Activated naive CD4-positive, alpha-beta T cell treated with anti-CD3 and anti-CD28 coated beads, Interleukin-2, amount 50 U/mL, for 24 hours (primary cell): ENCODE measurements at regions not wholly inside any gene's neighbourhood (a gene's known extent, or its start where the extent isn't known, plus 50 kb on each side); places are given as distances from the start of the nearest gene placed in this dataset.

ENCODE experiments used
- H3K27ac Mint-ChIP-seq: one replicate; pipeline ENCODE4 v1.8.0; 2021; ENCODE audit warnings: mild to moderate bottlenecking, mixed read lengths
- H3K27me3 Mint-ChIP-seq: one replicate; pipeline ENCODE4 v1.8.0; 2021; ENCODE audit warnings: mixed read lengths
- H3K36me3 Mint-ChIP-seq: one replicate; pipeline ENCODE4 v1.8.0; 2021; ENCODE audit warnings: mixed read lengths
- H3K4me1 Mint-ChIP-seq: one replicate; pipeline ENCODE4 v1.8.0; 2021; ENCODE audit warnings: mixed read lengths
- H3K4me3 Mint-ChIP-seq: one replicate; pipeline ENCODE4 v1.8.0; 2021; ENCODE audit warnings: mild to moderate bottlenecking, mixed read lengths
- H3K9me3 Mint-ChIP-seq: one replicate; pipeline ENCODE4 v1.8.0; 2021; ENCODE audit warnings: mixed read lengths

DNA sequence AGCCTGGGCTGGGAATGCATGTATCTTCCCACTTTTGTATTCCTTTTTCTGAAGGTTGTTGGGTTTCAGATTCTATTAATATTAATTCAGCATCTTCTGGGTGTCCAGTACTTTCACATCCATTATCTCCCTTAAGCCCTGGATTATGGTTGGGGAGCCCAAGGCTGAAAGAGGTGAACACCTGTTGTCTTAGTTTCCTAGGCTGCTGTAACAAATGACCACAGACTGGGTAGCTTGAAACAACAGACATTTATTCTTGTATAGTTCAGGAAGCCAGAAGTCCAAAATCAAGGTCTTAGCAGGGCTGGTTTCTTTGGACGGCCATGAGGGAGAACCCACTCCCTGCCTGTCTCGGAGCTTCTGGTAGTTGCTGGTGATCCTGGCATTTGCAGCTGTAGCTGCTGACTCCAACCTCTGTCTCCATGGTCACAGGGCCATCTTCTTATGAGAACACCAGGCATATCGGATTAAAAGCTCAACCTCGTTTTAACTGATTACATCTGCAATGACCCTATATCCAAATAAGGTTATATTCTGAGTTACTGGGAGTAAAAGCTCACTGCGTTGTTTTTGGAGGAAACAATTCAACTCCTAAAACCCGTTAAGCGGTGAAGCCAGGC, 68.2 kb upstream of the CLMN start:
- Mint-ChIP-seq H3K4me3 (no peak overlapping the region), H3K27me3 (peaks cover 7% of the 10 kb centered on the region)

DNA sequence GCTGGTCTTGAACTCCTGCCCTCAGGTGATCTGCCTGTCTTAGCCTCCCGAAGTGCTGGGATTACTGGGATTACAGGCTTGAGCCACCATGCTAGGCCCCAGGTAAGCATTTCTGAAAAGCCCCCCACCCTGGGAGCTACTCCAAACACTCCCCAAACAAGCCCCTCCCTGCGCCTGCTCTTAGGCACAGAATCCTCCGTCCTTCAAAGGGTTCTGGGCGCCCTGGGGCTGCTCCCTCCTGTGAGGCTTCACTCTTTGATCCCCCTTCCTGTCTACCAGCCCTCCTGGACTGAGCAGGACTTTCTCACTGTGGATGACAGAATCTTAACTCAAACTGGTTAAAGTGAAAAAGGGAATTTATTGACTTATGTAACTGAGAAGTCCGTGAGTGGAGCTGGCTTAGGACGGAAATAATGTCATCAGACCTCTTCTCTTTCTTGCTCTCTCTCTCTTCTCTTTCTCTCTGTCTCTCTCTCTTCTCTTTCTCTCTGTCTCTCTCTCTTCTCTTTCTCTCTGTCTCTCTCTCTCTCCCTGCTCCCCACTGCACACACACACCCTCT, 66.9 kb upstream of the CLMN start:
- Mint-ChIP-seq H3K4me1 (no peaks in the 10 kb centered on the region), H3K27me3 (peaks cover 7% of the 10 kb centered on the region), H3K27ac (no peak overlapping the region)

More for the DNA sequence above, 68.2 kb upstream of the CLMN start:
- Mint-ChIP-seq H3K27ac (no peak overlapping the region), H3K9me3 (no peaks in the 10 kb centered on the region), H3K4me1 (no peaks in the 10 kb centered on the region), H3K36me3 (no peaks in the 10 kb centered on the region)

DNA sequence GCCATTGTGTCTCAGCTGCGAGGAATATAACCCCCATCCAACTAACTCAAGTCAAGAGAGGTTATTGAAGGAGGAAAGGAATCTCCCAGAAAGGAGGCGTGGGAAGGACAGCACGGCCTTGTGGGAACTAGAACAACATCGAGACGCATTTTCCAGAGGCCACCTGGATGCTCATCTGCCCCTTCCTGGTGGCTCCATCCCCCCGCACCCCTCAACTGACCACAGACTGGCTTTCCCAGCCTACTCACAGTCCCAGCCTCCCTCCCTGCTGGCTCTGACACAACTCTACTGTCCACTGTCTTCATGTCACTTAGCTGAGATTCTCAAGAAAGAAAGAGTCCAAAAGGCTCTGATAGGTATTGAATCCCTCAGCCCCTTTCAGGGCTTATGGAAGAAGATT, 66.0 kb upstream of the CLMN start:
- Mint-ChIP-seq H3K9me3 (no peaks in the 10 kb centered on the region), H3K27ac (no peak overlapping the region), H3K4me1 (no peaks in the 10 kb centered on the region), H3K4me3 (no peak overlapping the region), H3K27me3 (peaks cover 7% of the 10 kb centered on the region), H3K36me3 (no peaks in the 10 kb centered on the region)

More for the DNA sequence above, 66.9 kb upstream of the CLMN start:
- H3K36me3 Mint-ChIP-seq: no peaks in the 10 kb centered on the region
- H3K4me3 Mint-ChIP-seq: no peak overlapping the region
- no peaks in the 10 kb centered on the region for H3K9me3 Mint-ChIP-seq

DNA sequence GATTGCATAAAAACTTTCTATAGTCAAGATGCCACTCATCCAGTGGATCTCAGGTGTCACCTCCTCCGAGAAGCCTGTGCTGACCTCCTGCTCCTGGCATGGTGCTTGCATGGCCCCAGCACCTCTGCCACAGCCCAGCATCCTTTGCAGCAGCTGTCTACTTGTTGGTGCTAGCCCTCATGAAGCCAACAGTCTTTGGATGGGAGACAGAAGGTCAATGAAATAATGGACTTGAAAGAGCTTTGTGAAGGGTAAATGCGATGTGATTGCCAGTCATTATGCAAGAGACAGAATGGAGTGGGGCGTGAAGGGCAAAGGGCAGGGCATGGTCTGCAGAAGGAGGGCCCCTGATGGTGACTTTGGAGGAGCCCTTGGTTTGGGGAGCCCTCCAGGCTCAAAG, 63.0 kb upstream of the CLMN start:
- Mint-ChIP-seq H3K36me3 (peaks cover 2% of the 10 kb centered on the region), H3K4me3 (no peak overlapping the region), H3K27ac (no peak overlapping the region), H3K27me3 (peaks cover 9% of the 10 kb centered on the region), H3K9me3 (peaks cover 13% of the 10 kb centered on the region), H3K4me1 (no peaks in the 10 kb centered on the region)

DNA sequence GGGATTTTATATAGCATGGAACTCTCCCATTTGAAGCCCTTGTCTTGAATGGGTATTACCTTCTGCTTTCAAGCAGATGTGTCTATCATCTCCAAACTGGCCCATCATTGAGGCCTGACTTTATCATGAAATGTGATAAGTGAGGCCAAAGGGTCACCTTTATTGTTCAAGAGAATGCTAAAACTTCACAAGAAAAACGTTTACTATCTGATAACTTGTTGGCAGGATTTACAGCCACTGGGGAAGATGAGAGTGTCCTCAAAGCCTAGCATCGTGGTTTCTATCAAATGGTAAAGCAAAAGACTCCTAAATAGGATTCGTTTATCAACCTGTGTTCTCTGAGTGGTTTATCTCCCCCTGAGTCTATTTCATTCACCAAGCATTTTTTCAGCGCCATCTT, 62.0 kb upstream of the CLMN start:
- Mint-ChIP-seq H3K4me3 (no peak overlapping the region), H3K27me3 (peaks cover 9% of the 10 kb centered on the region), H3K36me3 (peaks cover 2% of the 10 kb centered on the region), H3K4me1 (no peaks in the 10 kb centered on the region), H3K9me3 (peaks cover 13% of the 10 kb centered on the region), H3K27ac (no peak overlapping the region)

DNA sequence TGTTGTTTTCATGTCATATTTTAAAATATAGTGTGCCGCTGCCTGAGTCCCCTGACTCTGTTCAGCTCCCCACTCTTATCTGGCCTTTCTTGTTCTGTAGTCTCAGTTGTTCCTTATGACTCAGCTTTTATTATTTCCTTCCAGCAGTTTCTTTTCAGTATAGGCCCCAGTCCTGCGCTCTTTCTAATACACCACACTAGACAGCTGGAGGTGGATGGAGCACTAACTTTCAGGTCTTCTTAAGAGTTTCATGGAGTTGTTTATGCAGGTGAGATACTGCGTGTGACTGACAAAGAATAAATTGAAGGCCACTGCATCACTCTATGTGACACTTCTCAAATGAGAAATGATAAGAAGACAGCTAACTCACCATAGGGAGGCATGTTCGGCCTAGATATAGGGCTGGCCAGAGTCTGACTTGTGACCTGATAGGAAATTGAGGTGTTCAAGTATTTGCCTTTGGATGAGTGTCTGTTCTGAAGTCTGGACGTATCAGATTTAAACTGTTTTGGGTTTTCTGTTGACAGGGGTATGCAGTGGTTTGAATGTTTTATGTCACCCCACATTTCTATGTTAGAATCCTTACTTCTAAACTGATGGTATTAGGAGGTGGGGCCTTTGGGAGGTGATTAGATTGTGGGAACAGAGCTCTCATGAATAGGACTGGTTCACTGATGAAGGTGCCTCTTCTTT, 60.8 kb upstream of the CLMN start:
- H3K27me3 Mint-ChIP-seq: peaks cover 12% of the 10 kb centered on the region
- H3K9me3 Mint-ChIP-seq: peaks cover 13% of the 10 kb centered on the region
- no peak overlapping the region for H3K4me3 Mint-ChIP-seq
- H3K36me3 Mint-ChIP-seq: peaks cover 2% of the 10 kb centered on the region
- H3K27ac Mint-ChIP-seq: no peak overlapping the region
- H3K4me1 Mint-ChIP-seq: no peaks in the 10 kb centered on the region

DNA sequence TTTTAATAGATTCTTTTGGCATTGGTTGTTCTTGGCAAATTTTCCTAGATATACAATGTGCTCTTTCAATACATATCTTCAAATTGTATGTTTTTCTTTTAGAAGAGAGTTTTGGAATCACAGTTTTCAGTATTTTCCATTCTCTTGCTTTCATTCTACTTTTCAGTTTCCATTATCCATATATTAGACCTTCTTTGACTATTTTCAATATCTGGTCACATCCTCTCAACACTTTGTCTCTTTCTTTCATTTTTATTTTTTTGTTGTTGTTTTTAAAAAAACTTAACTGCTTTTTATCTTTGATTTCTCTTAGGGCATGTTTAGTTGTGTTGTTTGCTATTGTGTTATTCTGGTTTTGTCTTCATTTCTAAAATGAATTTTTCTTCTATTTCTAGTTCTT, 59.9 kb upstream of the CLMN start:
- H3K27ac Mint-ChIP-seq: peak overlapping the region; percentile 30
- H3K4me3 Mint-ChIP-seq: no peak overlapping the region
- H3K36me3 Mint-ChIP-seq: peaks cover 2% of the 10 kb centered on the region
- peaks cover 13% of the 10 kb centered on the region for H3K9me3 Mint-ChIP-seq
- no peaks in the 10 kb centered on the region for H3K4me1 Mint-ChIP-seq
- H3K27me3 Mint-ChIP-seq: peaks cover 12% of the 10 kb centered on the region

DNA sequence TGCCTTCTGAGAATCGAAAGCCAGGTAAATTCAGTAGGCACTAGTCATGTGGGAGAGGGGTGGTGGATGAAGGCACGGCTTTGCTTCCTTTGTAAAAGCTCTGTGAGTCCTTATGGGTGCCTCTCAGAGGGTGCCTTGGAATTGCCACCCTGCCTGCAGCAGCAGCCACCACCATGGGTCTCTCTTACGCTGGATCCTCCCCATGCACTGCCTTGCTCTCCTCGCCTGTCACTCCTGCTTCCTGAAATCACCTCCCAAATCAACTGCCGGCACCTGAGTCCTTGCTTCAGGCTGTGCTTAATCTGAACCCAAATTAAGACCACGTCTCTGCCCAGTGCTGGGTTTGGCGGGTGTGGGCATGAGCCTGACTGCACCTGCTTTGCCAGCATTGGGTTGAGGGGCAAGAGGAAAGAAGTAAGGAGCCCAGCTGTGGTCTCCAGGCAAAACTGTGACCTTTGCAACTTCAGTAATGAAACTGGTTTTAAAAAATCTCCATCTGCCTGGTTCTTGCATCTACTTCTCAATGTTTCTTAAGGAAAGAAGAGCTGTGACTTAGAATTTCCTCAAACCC, 55.9 kb upstream of the CLMN start:
- Mint-ChIP-seq H3K4me1 (no peaks in the 10 kb centered on the region), H3K36me3 (peaks cover 2% of the 10 kb centered on the region), H3K4me3 (no peak overlapping the region), H3K9me3 (peaks cover 13% of the 10 kb centered on the region), H3K27me3 (peaks cover 20% of the 10 kb centered on the region), H3K27ac (no peak overlapping the region)

DNA sequence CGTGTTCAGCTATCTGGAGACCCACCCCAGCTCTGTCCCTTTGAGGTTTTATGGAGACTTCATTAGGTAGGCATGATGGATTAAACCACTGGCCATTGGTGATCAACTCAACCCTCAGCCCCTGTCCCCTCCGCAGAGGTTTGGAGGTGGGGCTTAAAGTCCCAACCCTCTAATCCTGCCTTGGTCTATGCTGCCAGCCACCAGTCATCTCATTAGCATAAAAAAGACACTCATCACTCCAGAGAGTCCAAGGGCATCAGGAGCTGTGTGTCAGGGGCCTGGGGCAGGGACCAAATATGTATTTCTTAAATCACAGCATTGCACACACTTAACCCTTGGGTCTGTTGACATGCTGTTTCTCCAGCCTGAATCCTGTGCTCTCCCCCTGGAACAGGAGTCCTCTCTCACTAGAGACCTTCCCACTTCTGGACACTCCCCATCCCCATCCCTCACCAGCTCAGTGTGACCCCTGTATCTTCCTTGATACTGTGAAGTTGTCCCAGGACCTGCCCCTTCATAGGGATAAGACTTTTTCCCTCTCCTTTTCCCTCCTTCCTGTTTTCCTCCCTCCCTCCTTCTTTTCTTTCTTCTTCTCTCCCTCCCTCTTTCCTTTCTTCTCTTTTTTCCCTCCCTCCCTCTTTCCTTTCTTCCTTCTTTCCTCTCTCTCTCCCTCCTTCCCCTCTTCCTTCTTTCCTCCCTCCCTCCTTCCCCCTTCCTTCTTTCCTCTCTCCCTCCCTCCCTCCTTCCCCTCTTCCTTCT, 54.7 kb upstream of the CLMN start:
- H3K36me3 Mint-ChIP-seq: no peaks in the 10 kb centered on the region
- no peak overlapping the region for H3K4me3 Mint-ChIP-seq
- no peak overlapping the region for H3K27ac Mint-ChIP-seq
- H3K4me1 Mint-ChIP-seq: no peaks in the 10 kb centered on the region
- H3K27me3 Mint-ChIP-seq: peaks cover 17% of the 10 kb centered on the region
- peaks cover 8% of the 10 kb centered on the region for H3K9me3 Mint-ChIP-seq

DNA sequence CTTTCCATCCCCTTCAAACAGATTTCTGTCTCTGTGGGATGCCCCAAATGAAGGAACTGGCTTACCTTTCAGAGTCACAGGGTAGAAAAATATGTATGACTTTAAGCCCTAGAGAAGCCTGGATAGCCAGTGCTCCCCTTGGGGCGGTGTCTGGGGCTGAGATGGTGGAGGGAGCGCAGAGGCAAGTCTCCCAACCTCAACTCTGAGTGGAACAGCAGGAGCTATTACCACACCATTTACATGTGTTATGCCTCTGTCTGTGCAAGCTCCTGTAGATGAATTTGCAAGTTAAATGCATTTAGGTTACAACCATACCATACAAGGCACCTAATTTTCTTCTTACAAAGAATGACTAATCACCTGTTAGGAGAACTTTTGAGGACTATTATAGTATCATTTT, 50.4 kb upstream of the CLMN start:
- Mint-ChIP-seq H3K4me3 (no peak overlapping the region), H3K4me1 (no peaks in the 10 kb centered on the region), H3K27me3 (peaks cover 11% of the 10 kb centered on the region), H3K9me3 (no peaks in the 10 kb centered on the region), H3K27ac (no peak overlapping the region), H3K36me3 (no peaks in the 10 kb centered on the region)
